Prostate gland (tissue), 2 donors: ENCODE measurements at regions not wholly inside any gene's neighbourhood (a gene's known extent, or its start where the extent isn't known, plus 50 kb on each side); places are given as distances from the start of the nearest gene placed in this dataset.

Experiments used
- DNase-seq: peaks from one replicate; pipeline ENCODE4 v3.0.0-alpha.2; 2019; ENCODE audit warnings: low spot score
- H3K27ac ChIP-seq, 2 donors: fragments of 200-600 bp; sonication (generic); 2 replicates each; pipeline ENCODE4 v1.5.1; 2017 to 2019
- H3K27me3 ChIP-seq: fragments of 200-600 bp; sonication (generic); replicated peaks from 2 replicates; pipeline ENCODE4 v1.5.1; 2019; ENCODE audit not compliant: insufficient read depth
- H3K36me3 ChIP-seq, 2 donors: fragments of 200-600 bp; sonication (generic); 1 replicate in 1 of 2; 2 replicates in 1 of 2; pipeline versions ENCODE4 v1.5.1 to v1.8.1; 2017 to 2019
- H3K4me1 ChIP-seq: fragments of 200-600 bp; sonication (generic); replicated peaks from 2 replicates; pipeline ENCODE4 v1.5.1; 2019
- H3K4me3 ChIP-seq, 2 donors: fragments of 200-600 bp; sonication (generic); 2 replicates each; pipeline ENCODE4 v1.5.1; 2017 to 2019
- H3K9me3 ChIP-seq: fragments of 200-600 bp; sonication (generic); 2 replicates; pipeline ENCODE4 v1.5.1; 2017
- POLR2A ChIP-seq: fragments of 450-650 bp; IDR thresholded peaks from one replicate; pipeline ENCODE4 v1.6.1; 2016; ENCODE audit warnings: antibody characterized with exemption, mild to moderate bottlenecking
- POLR2AphosphoS5 ChIP-seq: sonication (generic); formaldehyde crosslinking; IDR thresholded peaks from one replicate; pipeline ENCODE4 v1.6.1; 2017; ENCODE audit warnings: antibody characterized with exemption
- WGBS: methylation state at CpG from one replicate; pipeline ENCODE4 v1.1.5; 2018; 5-methylcytosine and 5-hydroxymethylcytosine counted together
- intact Hi-C: fragments of 100-400 bp; cut with DNase I; formaldehyde crosslinking; loops from one replicate; pipeline ENCODE4 v1.14.2; 2022
- TF ChIP-seq, protein P1 (sequence below), 4 experiments: fragments of 200-600 bp in 2 of 4; fragments of 450-650 bp in 2 of 4; sonication (generic) in 2 of 4; IDR thresholded peaks; 1 replicate in 3 of 4; 2 replicates in 1 of 4; pipeline ENCODE4 v1.5.1; 2016 to 2019; ENCODE audit warnings: antibody characterized with exemption in 4 of 4, mild to moderate bottlenecking in 2 of 4, moderate library complexity in 2 of 4

DNA sequence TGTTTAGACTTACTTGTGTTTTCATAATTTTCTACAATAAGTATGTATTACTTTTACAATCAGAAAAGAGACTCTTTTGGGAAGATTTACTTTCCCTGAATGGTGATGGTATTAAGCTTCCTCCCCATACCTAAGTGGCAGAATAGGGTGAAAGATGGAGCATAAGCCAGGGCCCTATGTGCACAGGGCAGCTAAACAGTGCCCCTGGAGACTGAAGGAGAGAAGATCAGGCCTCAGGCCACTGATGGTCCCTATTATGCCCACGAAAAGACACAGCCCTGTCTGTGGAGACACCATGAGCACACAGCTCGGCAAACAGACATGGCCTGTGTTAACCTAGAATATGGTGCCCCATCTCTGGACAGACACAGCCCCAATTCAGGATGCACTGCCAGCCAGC lies 139.4 kb downstream of the OAT start:
- Histone ChIP-seq H3K4me1 (no peaks in the 10 kb centered on the region), H3K27me3 (no peaks in the 10 kb centered on the region), H3K27ac (no peak overlapping the region), H3K4me3 (no peak overlapping the region), H3K9me3 (no peaks in the 10 kb centered on the region), H3K36me3 (no peaks in the 10 kb centered on the region)
- no peak for DNase-seq
- intact Hi-C loops, result no loop called here
- 63% methylated on average over 2 of the region's 2 CpGs for WGBS
- TF ChIP-seq, protein P1, sequence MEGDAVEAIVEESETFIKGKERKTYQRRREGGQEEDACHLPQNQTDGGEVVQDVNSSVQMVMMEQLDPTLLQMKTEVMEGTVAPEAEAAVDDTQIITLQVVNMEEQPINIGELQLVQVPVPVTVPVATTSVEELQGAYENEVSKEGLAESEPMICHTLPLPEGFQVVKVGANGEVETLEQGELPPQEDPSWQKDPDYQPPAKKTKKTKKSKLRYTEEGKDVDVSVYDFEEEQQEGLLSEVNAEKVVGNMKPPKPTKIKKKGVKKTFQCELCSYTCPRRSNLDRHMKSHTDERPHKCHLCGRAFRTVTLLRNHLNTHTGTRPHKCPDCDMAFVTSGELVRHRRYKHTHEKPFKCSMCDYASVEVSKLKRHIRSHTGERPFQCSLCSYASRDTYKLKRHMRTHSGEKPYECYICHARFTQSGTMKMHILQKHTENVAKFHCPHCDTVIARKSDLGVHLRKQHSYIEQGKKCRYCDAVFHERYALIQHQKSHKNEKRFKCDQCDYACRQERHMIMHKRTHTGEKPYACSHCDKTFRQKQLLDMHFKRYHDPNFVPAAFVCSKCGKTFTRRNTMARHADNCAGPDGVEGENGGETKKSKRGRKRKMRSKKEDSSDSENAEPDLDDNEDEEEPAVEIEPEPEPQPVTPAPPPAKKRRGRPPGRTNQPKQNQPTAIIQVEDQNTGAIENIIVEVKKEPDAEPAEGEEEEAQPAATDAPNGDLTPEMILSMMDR (IDR thresholded peaks at IDR 0.05), result no peak
- no peak for TF ChIP-seq POLR2A
- TF ChIP-seq POLR2AphosphoS5, result no peak

GRCh38 chr10:124278356-124278755 lies 140.4 kb downstream of the OAT start:
- WGBS, result 99% methylated on average over 5 of the region's 5 CpGs
- TF ChIP-seq POLR2A (no peak), POLR2AphosphoS5 (no peak)
- TF ChIP-seq, protein P1 (IDR thresholded peaks at IDR 0.05), result no peak
- no peaks in the 10 kb centered on the region for H3K36me3 ChIP-seq
- H3K27ac ChIP-seq, result no peak overlapping the region
- H3K4me3 ChIP-seq, result no peak overlapping the region
- H3K27me3 ChIP-seq, result no peaks in the 10 kb centered on the region
- no peaks in the 10 kb centered on the region for H3K4me1 ChIP-seq
- intact Hi-C loops, result no loop called here
- no peak for DNase-seq
- H3K9me3 ChIP-seq, result no peaks in the 10 kb centered on the region

DNA sequence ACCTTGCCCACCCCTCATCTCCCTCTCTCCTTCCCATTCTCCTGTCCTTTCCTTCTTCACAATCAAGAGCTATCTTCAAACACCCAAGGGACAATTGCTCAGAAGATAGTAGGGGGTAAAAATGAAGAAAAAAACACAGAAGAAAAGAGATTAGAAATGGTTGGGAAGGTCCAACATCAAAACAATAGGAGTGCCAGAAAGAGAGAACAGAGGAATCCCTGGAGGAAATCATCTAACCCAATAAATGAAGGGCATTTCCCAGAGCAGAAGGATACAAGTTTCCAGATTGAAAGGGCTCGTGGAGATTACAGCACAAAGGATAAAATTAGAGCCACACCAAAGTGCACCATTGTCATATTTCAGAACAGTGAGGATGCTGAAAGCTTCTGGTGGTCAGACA lies 145.6 kb downstream of the OAT start:
- Histone ChIP-seq H3K36me3 (no peaks in the 10 kb centered on the region), H3K27me3 (no peaks in the 10 kb centered on the region), H3K4me3 (no peak overlapping the region), H3K4me1 (no peaks in the 10 kb centered on the region), H3K9me3 (no peaks in the 10 kb centered on the region), H3K27ac (no peak overlapping the region)
- no peak for DNase-seq
- intact Hi-C loops, result no loop called here
- TF ChIP-seq POLR2A (no peak), POLR2AphosphoS5 (no peak)
- TF ChIP-seq, protein P1 (IDR thresholded peaks at IDR 0.05), result no peak
- 75% methylated on average over 1 of the region's 1 CpG for WGBS

GRCh38 chr10:124271676-124272075 lies 147.0 kb downstream of the OAT start:
- Histone ChIP-seq H3K4me1 (no peaks in the 10 kb centered on the region), H3K27me3 (no peaks in the 10 kb centered on the region), H3K27ac (no peak overlapping the region), H3K4me3 (no peak overlapping the region), H3K9me3 (no peaks in the 10 kb centered on the region), H3K36me3 (no peaks in the 10 kb centered on the region)
- 93% methylated on average over 4 of the region's 4 CpGs for WGBS
- intact Hi-C loops, result no loop called here
- no peak for DNase-seq
- TF ChIP-seq POLR2AphosphoS5 (no peak), POLR2A (no peak)
- TF ChIP-seq, protein P1 (IDR thresholded peaks at IDR 0.05), result no peak

DNA sequence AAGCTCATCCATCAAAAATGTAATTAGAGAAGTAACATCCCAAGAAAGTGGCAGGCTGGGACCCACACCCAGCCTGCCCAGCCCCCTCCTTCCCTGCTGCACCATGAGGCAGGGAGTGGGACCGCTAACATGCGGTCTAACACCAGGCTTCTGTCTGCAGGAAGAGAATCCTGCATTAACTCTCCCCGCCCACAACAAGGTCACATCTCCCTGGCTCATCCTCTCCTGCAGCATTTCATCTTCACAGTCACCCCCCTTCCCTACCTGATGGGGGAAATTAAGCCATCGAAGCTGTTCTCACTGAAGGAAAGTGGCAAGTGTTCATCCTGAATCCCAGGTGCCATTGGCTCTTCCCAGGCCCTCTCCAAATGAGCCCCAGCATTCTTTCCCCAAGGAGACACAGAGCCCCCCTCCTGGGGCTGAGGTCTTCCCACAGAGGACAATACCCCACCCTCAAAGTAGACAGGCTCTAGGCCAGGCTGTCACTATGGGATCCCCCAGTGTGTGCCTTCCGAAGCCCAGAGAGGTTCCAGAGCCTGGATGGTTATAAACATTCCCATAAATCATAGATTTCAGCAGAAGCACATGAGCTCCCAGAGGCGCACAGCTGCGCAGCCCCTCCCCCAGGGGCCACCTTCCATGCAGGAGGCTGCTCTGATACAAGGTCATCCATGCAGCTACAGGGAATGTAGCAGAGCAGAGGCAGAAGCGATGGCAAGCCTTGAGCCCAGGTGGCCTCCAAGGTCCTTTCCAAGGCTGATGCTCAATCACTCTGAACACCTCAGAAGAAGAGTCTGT lies 148.0 kb downstream of the OAT start:
- intact Hi-C loops, result no loop called here
- Histone ChIP-seq H3K27ac (no peak overlapping the region), H3K36me3 (no peaks in the 10 kb centered on the region), H3K9me3 (no peaks in the 10 kb centered on the region), H3K4me3 (no peak overlapping the region), H3K4me1 (no peaks in the 10 kb centered on the region), H3K27me3 (no peaks in the 10 kb centered on the region)
- TF ChIP-seq, protein P1 (IDR thresholded peaks at IDR 0.05), result no peak
- 83% methylated on average over 8 of the region's 8 CpGs for WGBS
- no peak for DNase-seq
